Mesenchymal stem cell (in vitro differentiated cells and primary cell): ENCODE measurements at regions not wholly inside any gene's neighbourhood (a gene's known extent, or its start where the extent isn't known, plus 50 kb on each side); places are given as distances from the start of the nearest gene placed in this dataset.

Experiments used
- DNase-seq: peaks from one replicate; pipeline ENCODE4 v3.0.0-alpha.2; 2013
- H2AFZ ChIP-seq: one replicate; pipeline ENCODE4 v1.6.1; 2013; ENCODE audit warnings: low read depth, mild to moderate bottlenecking, control low read depth, inconsistent platforms, low read length, moderate library complexity
- H2AK5ac ChIP-seq: 2 replicates; pipeline ENCODE4 v1.6.1; 2013; ENCODE audit warnings: low read length, moderate library complexity, mild to moderate bottlenecking, inconsistent platforms; ENCODE audit not compliant: severe bottlenecking
- H2BK120ac ChIP-seq: one replicate; pipeline ENCODE4 v1.6.1; 2013; ENCODE audit warnings: low read depth, mild to moderate bottlenecking, inconsistent platforms, low read length, moderate library complexity
- H2BK12ac ChIP-seq, 2 experiments: one replicate each; pipeline ENCODE4 v1.6.1; 2013; ENCODE audit warnings: inconsistent platforms in 2 of 2, low read length in 2 of 2, mild to moderate bottlenecking in 2 of 2, moderate library complexity in 2 of 2, control low read depth in 1 of 2
- H2BK15ac ChIP-seq: one replicate; pipeline ENCODE4 v1.6.1; 2013; ENCODE audit warnings: mild to moderate bottlenecking, low read depth, inconsistent platforms; ENCODE audit not compliant: poor library complexity, severe bottlenecking
- H2BK5ac ChIP-seq: 2 replicates; pipeline ENCODE4 v1.6.1; 2013; ENCODE audit warnings: low read depth, mild to moderate bottlenecking, low read length, control low read depth, inconsistent platforms; ENCODE audit not compliant: poor library complexity, severe bottlenecking
- H3K14ac ChIP-seq, 2 experiments: one replicate each; pipeline ENCODE4 v1.6.1; 2013; ENCODE audit warnings: inconsistent platforms in 2 of 2, low read length in 2 of 2, control low read depth in 1 of 2, mild to moderate bottlenecking in 1 of 2, moderate library complexity in 1 of 2
- H3K18ac ChIP-seq, 2 experiments: one replicate each; pipeline ENCODE4 v1.6.1; 2013; ENCODE audit warnings: inconsistent platforms in 2 of 2, low read length in 2 of 2, control low read depth in 1 of 2, low read depth in 1 of 2, mild to moderate bottlenecking in 1 of 2
- H3K23ac ChIP-seq, 2 experiments: one replicate each; pipeline ENCODE4 v1.6.1; 2013; ENCODE audit warnings: inconsistent platforms in 2 of 2, low read length in 2 of 2, mild to moderate bottlenecking in 2 of 2, moderate library complexity in 2 of 2, control low read depth in 1 of 2
- H3K27ac ChIP-seq: 2 replicates; pipeline ENCODE4 v1.5.1; 2013; ENCODE audit warnings: mild to moderate bottlenecking, moderate library complexity, low read length, control low read depth, inconsistent platforms; ENCODE audit not compliant: poor library complexity, severe bottlenecking
- H3K27me3 ChIP-seq, 2 experiments: 2 replicates each; pipeline versions ENCODE4 v1.6.1 to v1.7.0; 2013; ENCODE audit warnings: low read length in 2 of 2, mild to moderate bottlenecking in 2 of 2, moderate library complexity in 2 of 2, control low read depth in 1 of 2, inconsistent platforms in 1 of 2; ENCODE audit not compliant: control insufficient read depth in 1 of 2, insufficient read depth in 1 of 2
- H3K36me3 ChIP-seq, 2 experiments: 2 replicates each; pipeline versions ENCODE4 v1.6.1 to v1.7.0; 2013; ENCODE audit warnings: low read length in 2 of 2, control low read depth in 1 of 2, inconsistent platforms in 1 of 2, low read depth in 1 of 2, mild to moderate bottlenecking in 1 of 2; ENCODE audit not compliant: insufficient read depth in 2 of 2, control insufficient read depth in 1 of 2
- H3K4ac ChIP-seq, 2 experiments: one replicate each; pipeline ENCODE4 v1.6.1; 2013; ENCODE audit warnings: inconsistent platforms in 2 of 2, low read length in 2 of 2, mild to moderate bottlenecking in 2 of 2, moderate library complexity in 2 of 2, control low read depth in 1 of 2, low read depth in 1 of 2
- H3K4me1 ChIP-seq: 2 replicates; pipeline ENCODE4 v1.6.1; 2013; ENCODE audit warnings: low read depth, low read length, control low read depth; ENCODE audit not compliant: control insufficient read depth, insufficient read depth
- H3K4me2 ChIP-seq: 2 replicates; pipeline ENCODE4 v1.6.1; 2013; ENCODE audit warnings: low read length, mild to moderate bottlenecking, inconsistent platforms; ENCODE audit not compliant: poor library complexity, severe bottlenecking
- H3K4me3 ChIP-seq, 2 experiments: 2 replicates each; pipeline versions ENCODE4 v1.5.1 to v1.7.0; 2013; ENCODE audit warnings: low read length in 2 of 2, mild to moderate bottlenecking in 2 of 2, control low read depth in 1 of 2, low read depth in 1 of 2; ENCODE audit not compliant: insufficient read depth in 1 of 2
- H3K79me1 ChIP-seq: replicated peaks from 2 replicates; pipeline ENCODE4 v1.6.1; 2013; ENCODE audit warnings: mild to moderate bottlenecking, control low read depth, low read length, inconsistent platforms; ENCODE audit not compliant: poor library complexity, severe bottlenecking
- H3K9ac ChIP-seq: 2 replicates; pipeline ENCODE4 v1.7.0; 2013; ENCODE audit warnings: mild to moderate bottlenecking, low read length, moderate library complexity
- H3K9me3 ChIP-seq: 2 replicates; pipeline ENCODE4 v1.7.0; 2013; ENCODE audit warnings: mild to moderate bottlenecking, low read length; ENCODE audit not compliant: control insufficient read depth
- H4K8ac ChIP-seq: one replicate; pipeline ENCODE4 v1.6.1; 2013; ENCODE audit warnings: inconsistent platforms, mild to moderate bottlenecking, low read length, moderate library complexity
- H4K91ac ChIP-seq: one replicate; pipeline ENCODE4 v1.6.1; 2013; ENCODE audit warnings: mild to moderate bottlenecking, low read length, inconsistent platforms
- WGBS: methylation state at CpG from one replicate; pipeline ENCODE4 v1.1.7; 2013; ENCODE audit warnings: mixed read lengths; 5-methylcytosine and 5-hydroxymethylcytosine counted together

DNA sequence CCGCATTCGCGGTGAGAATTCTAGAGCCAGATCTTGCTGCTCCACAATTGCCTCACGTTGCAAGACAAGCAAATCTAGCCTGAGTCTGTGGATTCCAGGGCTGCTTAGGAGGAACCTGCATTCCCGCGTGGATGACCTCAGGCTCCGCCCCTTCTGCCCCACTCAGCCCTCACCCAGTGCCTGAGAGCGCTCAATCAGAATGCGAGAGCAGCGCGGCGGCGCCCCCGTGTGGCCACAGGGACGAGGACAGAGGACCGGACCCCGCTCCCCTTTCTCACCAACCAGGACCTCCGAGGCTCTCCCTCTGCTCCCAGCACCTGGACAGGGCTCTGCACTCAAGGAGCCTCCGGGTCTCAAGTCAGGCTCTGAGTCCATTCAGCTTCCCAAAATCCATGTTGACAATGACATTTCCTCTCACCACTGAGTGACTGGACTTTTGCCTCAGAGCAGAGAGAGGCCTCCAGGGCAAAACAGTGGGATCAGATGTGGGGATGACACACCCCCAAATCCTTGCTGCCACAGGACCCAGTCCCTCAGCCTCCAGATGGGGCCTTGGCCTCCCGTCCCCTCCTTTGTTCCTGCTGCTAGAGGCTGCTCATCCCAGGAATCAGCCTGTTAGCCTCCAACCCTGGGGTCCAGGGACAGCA is 52.0 kb downstream of the RPP21 start:
- H3K18ac ChIP-seq = no peak overlapping the region
- no peak overlapping the region for H3K27ac ChIP-seq
- H4K8ac ChIP-seq = no peak overlapping the region
- no peaks in the 10 kb centered on the region for H3K79me1 ChIP-seq
- no peak overlapping the region for H2BK5ac ChIP-seq
- no peak overlapping the region for H2BK120ac ChIP-seq
- H2BK15ac ChIP-seq = no peak overlapping the region
- H3K9me3 ChIP-seq = no peaks in the 10 kb centered on the region
- no peak overlapping the region for H3K9ac ChIP-seq
- H3K4me3 ChIP-seq = no peak overlapping the region
- H3K36me3 ChIP-seq = no peaks in the 10 kb centered on the region
- H4K91ac ChIP-seq = no peak overlapping the region
- no peak overlapping the region for H3K4ac ChIP-seq
- H3K27me3 ChIP-seq = peaks cover 44% of the 10 kb centered on the region in 2 experiments
- H3K4me1 ChIP-seq = no peaks in the 10 kb centered on the region
- H2BK12ac ChIP-seq = no peak overlapping the region
- 18% methylated on average over 20 of the region's 20 CpGs for WGBS
- no peak overlapping the region for H2AK5ac ChIP-seq
- no peak overlapping the region for H3K23ac ChIP-seq
- no peak overlapping the region for H2AFZ ChIP-seq
- peak; percentile 71 for DNase-seq
- no peak overlapping the region for H3K14ac ChIP-seq
- no peak overlapping the region for H3K4me2 ChIP-seq

DNA sequence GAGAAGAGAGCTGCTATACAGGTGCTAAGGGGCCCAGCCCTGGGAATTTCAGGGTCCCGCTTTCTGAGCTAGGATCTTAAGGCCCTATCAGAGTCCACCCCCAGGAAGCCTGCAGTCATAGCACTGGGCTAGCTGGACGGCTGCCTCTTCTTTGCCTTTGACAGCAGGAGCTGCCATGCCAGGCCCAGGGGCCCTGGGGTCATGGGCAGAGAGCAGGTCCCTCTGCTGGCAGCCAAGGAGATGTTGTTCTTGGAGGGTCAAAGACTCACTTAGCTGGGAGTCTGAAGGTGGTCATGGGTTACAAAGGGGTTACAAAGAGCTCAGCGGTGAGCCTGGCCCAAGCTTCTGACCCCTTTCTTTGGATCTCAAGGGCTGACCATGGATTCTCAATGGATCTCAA is 52.7 kb downstream of the RPP21 start:
- 56% methylated on average over 3 of the region's 3 CpGs for WGBS
- no peak overlapping the region for H2BK120ac ChIP-seq
- H3K4ac ChIP-seq = no peak overlapping the region
- no peak overlapping the region for H3K18ac ChIP-seq
- H2BK5ac ChIP-seq = no peak overlapping the region
- H3K9ac ChIP-seq = no peak overlapping the region
- H3K4me2 ChIP-seq = no peak overlapping the region
- no peak overlapping the region for H4K91ac ChIP-seq
- no peak overlapping the region for H4K8ac ChIP-seq
- H3K4me1 ChIP-seq = no peaks in the 10 kb centered on the region
- no peaks in the 10 kb centered on the region for H3K36me3 ChIP-seq
- no peak overlapping the region for H3K23ac ChIP-seq
- no peak overlapping the region for H3K14ac ChIP-seq
- no peak for DNase-seq
- H3K27me3 ChIP-seq = peaks cover 41 to 47% of the 10 kb centered on the region in 2 experiments
- H2AFZ ChIP-seq = no peak overlapping the region
- H2AK5ac ChIP-seq = no peak overlapping the region
- no peaks in the 10 kb centered on the region for H3K79me1 ChIP-seq
- H2BK12ac ChIP-seq = no peak overlapping the region
- H2BK15ac ChIP-seq = no peak overlapping the region
- no peaks in the 10 kb centered on the region for H3K9me3 ChIP-seq
- H3K27ac ChIP-seq = no peak overlapping the region
- H3K4me3 ChIP-seq = no peak overlapping the region

DNA sequence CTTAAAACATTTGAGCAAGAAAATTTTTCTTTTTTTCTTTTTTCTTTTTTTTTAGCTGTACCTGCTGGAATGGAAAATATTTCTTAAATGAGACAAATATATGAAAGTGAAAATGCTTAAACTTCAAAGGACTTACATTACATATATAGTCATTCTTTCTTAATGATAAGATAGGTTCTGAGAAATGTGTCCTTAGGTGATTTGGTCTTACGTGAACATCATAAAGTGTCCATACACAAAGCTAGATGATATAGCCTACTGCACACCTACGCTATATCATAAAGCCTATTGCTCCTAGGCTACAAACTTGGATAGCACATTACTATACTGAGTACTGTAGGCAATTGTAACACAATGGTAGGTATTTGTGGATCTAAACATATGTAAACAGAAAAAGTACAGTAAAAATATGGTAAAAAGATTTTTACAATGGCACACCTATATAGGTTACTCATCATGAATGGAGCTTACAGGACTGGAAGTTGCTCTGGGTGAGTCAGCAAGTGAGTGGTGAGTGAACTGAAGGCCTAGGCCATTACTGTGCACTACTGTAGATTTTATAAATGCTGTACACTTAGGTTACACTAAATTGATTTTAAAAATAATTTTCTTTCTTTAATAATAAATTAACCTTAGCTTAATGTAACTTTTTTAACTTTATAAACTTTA is 54.6 kb downstream of the RPP21 start:
- Histone ChIP-seq H4K91ac (no peak overlapping the region), H3K4me3 (no peak overlapping the region), H2AFZ (no peak overlapping the region), H2BK120ac (no peak overlapping the region), H3K9me3 (no peaks in the 10 kb centered on the region), H2BK5ac (no peak overlapping the region), H3K18ac (no peak overlapping the region), H3K4me1 (no peaks in the 10 kb centered on the region), H2BK15ac (no peak overlapping the region), H3K14ac (no peak overlapping the region), H4K8ac (no peak overlapping the region), H3K4ac (no peak overlapping the region), H3K79me1 (no peaks in the 10 kb centered on the region), H3K4me2 (no peak overlapping the region), H2AK5ac (no peak overlapping the region), H2BK12ac (no peak overlapping the region), H3K27me3 (peaks cover 42 to 54% of the 10 kb centered on the region in 2 experiments), H3K27ac (no peak overlapping the region), H3K36me3 (no peaks in the 10 kb centered on the region), H3K23ac (no peak overlapping the region), H3K9ac (no peak overlapping the region)
- WGBS = 100% methylated on average over 1 of the region's 2 CpGs
- DNase-seq = no peak

DNA sequence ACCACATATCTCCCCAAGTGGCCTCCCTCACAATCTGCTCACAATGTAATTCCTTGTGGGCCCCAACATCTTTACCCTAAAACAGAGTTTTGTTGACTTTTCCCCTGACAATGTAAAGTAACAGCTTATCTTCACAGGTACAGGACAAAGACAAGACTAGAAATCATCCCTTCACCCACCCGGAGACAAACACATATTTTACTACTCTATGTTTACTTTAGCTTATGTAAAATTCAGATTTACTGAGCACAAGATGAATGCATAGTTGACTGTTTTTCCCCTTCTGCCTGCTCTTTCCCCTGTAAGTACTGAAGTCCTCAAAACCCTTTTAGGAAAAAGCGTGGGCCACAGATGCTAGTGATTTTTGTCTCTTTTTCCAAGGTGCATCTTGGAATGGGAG is 61.0 kb downstream of the RPP21 start:
- Histone ChIP-seq H4K8ac (no peak overlapping the region), H2BK120ac (no peak overlapping the region), H4K91ac (no peak overlapping the region), H3K27ac (no peak overlapping the region), H3K27me3 (peaks cover 44 to 57% of the 10 kb centered on the region in 2 experiments), H2BK15ac (no peak overlapping the region), H3K4me3 (no peak overlapping the region), H2BK12ac (no peak overlapping the region), H2BK5ac (no peak overlapping the region), H3K9ac (no peak overlapping the region), H3K14ac (no peak overlapping the region), H3K4ac (no peak overlapping the region), H3K4me2 (no peak overlapping the region), H3K18ac (no peak overlapping the region), H3K4me1 (no peaks in the 10 kb centered on the region), H3K9me3 (peaks cover 10% of the 10 kb centered on the region), H3K79me1 (no peaks in the 10 kb centered on the region), H2AFZ (no peak overlapping the region), H2AK5ac (no peak overlapping the region), H3K36me3 (no peaks in the 10 kb centered on the region), H3K23ac (no peak overlapping the region)
- DNase-seq = no peak
- 73% methylated on average over 1 of the region's 2 CpGs for WGBS
